HG02870 (cell line): ENCODE measurements at regions not wholly inside any gene's neighbourhood (a gene's known extent, or its start where the extent isn't known, plus 50 kb on each side); places are given as distances from the start of the nearest gene placed in this dataset.
"Not testable (repeated sequence)": the region's sequence is repeated elsewhere in the genome, so short reads cannot be mapped to it uniquely, and the experiment has no call there.

ENCODE experiments used
- ATAC-seq: cut with Tn5 transposase; IDR thresholded peaks from one replicate; pipeline ENCODE4 v1.9.1; 2021; ENCODE audit warnings: mild to moderate bottlenecking, moderate library complexity; ENCODE audit not compliant: unreplicated experiment

- no peak for ATAC-seq
Observed at GRCh38 chr3:145290010-145290409, 871.0 kb downstream of the PLOD2 start.

GRCh38 chr3:145294572-145294971 is 866.4 kb downstream of the PLOD2 start:
- ATAC-seq: no peak

GRCh38 chr3:145307272-145307671 is 853.7 kb downstream of the PLOD2 start:
- ATAC-seq: no peak

GRCh38 chr3:145313751-145314150 is 847.2 kb downstream of the PLOD2 start:
- no peak for ATAC-seq

- ATAC-seq: not testable (repeated sequence)
Observed at GRCh38 chr3:145316253-145316652, 844.7 kb downstream of the PLOD2 start.

- ATAC-seq: no peak
Observed at GRCh38 chr3:145326666-145327065, 834.3 kb downstream of the PLOD2 start.

- ATAC-seq: not testable (repeated sequence)
Observed at GRCh38 chr3:145333427-145333826, 827.6 kb downstream of the PLOD2 start.

GRCh38 chr3:145333931-145334330 is 827.1 kb downstream of the PLOD2 start:
- no peak for ATAC-seq

GRCh38 chr3:145355206-145355605 is 805.8 kb downstream of the PLOD2 start:
- no peak for ATAC-seq

- ATAC-seq: no peak
Observed at GRCh38 chr3:145357453-145357852, 803.5 kb downstream of the PLOD2 start.

GRCh38 chr3:145359040-145359439 is 801.9 kb downstream of the PLOD2 start:
- no peak for ATAC-seq

GRCh38 chr3:145368748-145369147 is 792.2 kb downstream of the PLOD2 start:
- ATAC-seq: no peak

- no peak for ATAC-seq
Observed at GRCh38 chr3:145370870-145371269, 790.1 kb downstream of the PLOD2 start.

GRCh38 chr3:145377301-145377700 is 783.7 kb downstream of the PLOD2 start:
- ATAC-seq: no peak

- no peak for ATAC-seq
Observed at GRCh38 chr3:145383416-145383815, 777.6 kb downstream of the PLOD2 start.

GRCh38 chr3:145384307-145384706 is 776.7 kb downstream of the PLOD2 start:
- no peak for ATAC-seq

- no peak for ATAC-seq
Observed at GRCh38 chr3:145387211-145387610, 773.8 kb downstream of the PLOD2 start.

GRCh38 chr3:145395421-145395820 is 765.6 kb downstream of the PLOD2 start:
- no peak for ATAC-seq

- ATAC-seq: no peak
Observed at GRCh38 chr3:145411605-145412004, 749.4 kb downstream of the PLOD2 start.

GRCh38 chr3:145417678-145418077 is 743.3 kb downstream of the PLOD2 start:
- no peak for ATAC-seq

- ATAC-seq: no peak
Observed at GRCh38 chr3:145422556-145422955, 738.4 kb downstream of the PLOD2 start.

GRCh38 chr3:145427355-145427754 is 733.6 kb downstream of the PLOD2 start:
- ATAC-seq: no peak

GRCh38 chr3:145429546-145429945 is 731.4 kb downstream of the PLOD2 start:
- no peak for ATAC-seq

GRCh38 chr3:145448436-145448835 is 712.5 kb downstream of the PLOD2 start:
- ATAC-seq: no peak
